Liver (tissue), 3 donors: ENCODE measurements at regions not wholly inside any gene's neighbourhood (a gene's known extent, or its start where the extent isn't known, plus 50 kb on each side); places are given as distances from the start of the nearest gene placed in this dataset.

Experiments used
- HNF4A ChIP-seq, 2 donors: conservative IDR thresholded peaks; 2 replicates each; pipeline ENCODE4 v1.6.1; 2016; ENCODE audit warnings: antibody characterized with exemption in 2 of 2, mild to moderate bottlenecking in 2 of 2
- RAD21 ChIP-seq, 2 donors: IDR thresholded peaks; 2 replicates each; pipeline ENCODE4 v1.6.1; 2016; ENCODE audit warnings: antibody characterized with exemption in 2 of 2, mild to moderate bottlenecking in 2 of 2
- SP1 ChIP-seq: IDR thresholded peaks from 2 replicates; pipeline ENCODE4 v1.6.1; 2018; ENCODE audit warnings: antibody characterized with exemption, mild to moderate bottlenecking
- TAF1 ChIP-seq: conservative IDR thresholded peaks from 2 replicates; pipeline ENCODE4 v1.6.1; 2016; ENCODE audit warnings: antibody characterized with exemption, mild to moderate bottlenecking
- TF ChIP-seq, protein P1 (sequence below): fragments of 150-350 bp; IDR thresholded peaks from 2 replicates; pipeline ENCODE4 v1.5.1; 2017; ENCODE audit warnings: improper control_type of control experiment, low read depth, low read length; ENCODE audit not compliant: missing input control
- donor health status: healthy.
- donor health status: healthy.

GRCh38 chr20:39089797-39090196 lies 127.7 kb downstream of the DHX35 start:
- TF ChIP-seq RAD21 (IDR thresholded peaks at IDR 0.05), result no peak
- TF ChIP-seq SP1, result no peak
- no peak for TF ChIP-seq TAF1
- TF ChIP-seq, protein P1, sequence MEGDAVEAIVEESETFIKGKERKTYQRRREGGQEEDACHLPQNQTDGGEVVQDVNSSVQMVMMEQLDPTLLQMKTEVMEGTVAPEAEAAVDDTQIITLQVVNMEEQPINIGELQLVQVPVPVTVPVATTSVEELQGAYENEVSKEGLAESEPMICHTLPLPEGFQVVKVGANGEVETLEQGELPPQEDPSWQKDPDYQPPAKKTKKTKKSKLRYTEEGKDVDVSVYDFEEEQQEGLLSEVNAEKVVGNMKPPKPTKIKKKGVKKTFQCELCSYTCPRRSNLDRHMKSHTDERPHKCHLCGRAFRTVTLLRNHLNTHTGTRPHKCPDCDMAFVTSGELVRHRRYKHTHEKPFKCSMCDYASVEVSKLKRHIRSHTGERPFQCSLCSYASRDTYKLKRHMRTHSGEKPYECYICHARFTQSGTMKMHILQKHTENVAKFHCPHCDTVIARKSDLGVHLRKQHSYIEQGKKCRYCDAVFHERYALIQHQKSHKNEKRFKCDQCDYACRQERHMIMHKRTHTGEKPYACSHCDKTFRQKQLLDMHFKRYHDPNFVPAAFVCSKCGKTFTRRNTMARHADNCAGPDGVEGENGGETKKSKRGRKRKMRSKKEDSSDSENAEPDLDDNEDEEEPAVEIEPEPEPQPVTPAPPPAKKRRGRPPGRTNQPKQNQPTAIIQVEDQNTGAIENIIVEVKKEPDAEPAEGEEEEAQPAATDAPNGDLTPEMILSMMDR, result no peak
- TF ChIP-seq HNF4A (conservative IDR thresholded peaks at IDR 0.05), result no peak
